Fibroblast of lung (primary cell): ENCODE measurements at regions not wholly inside any gene's neighbourhood (a gene's known extent, or its start where the extent isn't known, plus 50 kb on each side); places are given as distances from the start of the nearest gene placed in this dataset.
A peak's percentile ranks its signal among the peaks of the same experiment; 100 is the strongest.

Source experiments
- DNase-seq, 2 donors: peaks; one replicate each; pipeline versions ENCODE4 v3.0.0 to v3.0.0-alpha.2; 2010; ENCODE audit warnings: low read depth in 2 of 2
- H2AFZ ChIP-seq: 2 replicates; pipeline ENCODE4 v1.5.1; 2012; ENCODE audit warnings: low read length, control low read depth, inconsistent platforms
- H3K27ac ChIP-seq: 2 replicates; pipeline ENCODE4 v1.5.1; 2011; ENCODE audit warnings: low read length, control low read depth; ENCODE audit not compliant: insufficient read depth
- H3K27me3 ChIP-seq: 2 replicates; pipeline ENCODE4 v1.5.1; 2011; ENCODE audit warnings: mild to moderate bottlenecking, low read length; ENCODE audit not compliant: control insufficient read depth, insufficient read depth
- H3K36me3 ChIP-seq: 2 replicates; pipeline ENCODE4 v1.5.1; 2011; ENCODE audit warnings: low read length; ENCODE audit not compliant: control insufficient read depth, insufficient read depth
- H3K4me1 ChIP-seq: 2 replicates; pipeline ENCODE4 v1.5.1; 2011; ENCODE audit warnings: low read length; ENCODE audit not compliant: control insufficient read depth, insufficient read depth; ENCODE audit errors: extremely low read depth
- H3K4me2 ChIP-seq: 2 replicates; pipeline ENCODE4 v1.5.1; 2011; ENCODE audit warnings: low read length, control low read depth; ENCODE audit not compliant: insufficient read depth; ENCODE audit errors: extremely low read depth
- H3K4me3 ChIP-seq, 4 experiments: fragments of 200-600 bp in 1 of 4; sonication (generic) in 1 of 4; replicated peaks in 1 of 4; 2 replicates each; pipeline ENCODE4 v1.5.1; 2011 to 2016; ENCODE audit warnings: low read length in 4 of 4, low read depth in 3 of 4, mild to moderate bottlenecking in 3 of 4, control low read depth in 2 of 4, inconsistent platforms in 1 of 4, mixed read lengths in 1 of 4; ENCODE audit not compliant: insufficient read depth in 1 of 4; ENCODE audit errors: control extremely low read depth in 1 of 4
- H3K79me2 ChIP-seq: 2 replicates; pipeline ENCODE4 v1.5.1; 2012; ENCODE audit warnings: mild to moderate bottlenecking, low read length, inconsistent platforms; ENCODE audit not compliant: control insufficient read depth, insufficient read depth
- H3K9ac ChIP-seq: 2 replicates; pipeline ENCODE4 v1.5.1; 2011; ENCODE audit warnings: mild to moderate bottlenecking, low read length, control low read depth; ENCODE audit not compliant: insufficient read depth
- H3K9me3 ChIP-seq: 2 replicates; pipeline ENCODE4 v1.5.1; 2012; ENCODE audit warnings: low read depth, low read length; ENCODE audit not compliant: control insufficient read depth, insufficient read depth
- H4K20me1 ChIP-seq: 2 replicates; pipeline ENCODE4 v1.5.1; 2011; ENCODE audit warnings: low read length; ENCODE audit not compliant: control insufficient read depth, insufficient read depth; ENCODE audit errors: extremely low read depth
- EZH2 ChIP-seq: IDR thresholded peaks from 2 replicates; pipeline ENCODE4 v1.5.1; 2012; ENCODE audit warnings: low read length, control low read depth, mild to moderate bottlenecking; ENCODE audit errors: missing control alignments
- TF ChIP-seq, protein P1 (sequence below), 2 donors: IDR thresholded peaks in 1 of 2; conservative IDR thresholded peaks in 1 of 2; 1 replicate in 1 of 2; 2 replicates in 1 of 2; pipeline ENCODE4 v1.5.1; 2011 to 2012; ENCODE audit warnings: low read length in 2 of 2, control low read depth in 1 of 2, inconsistent platforms in 1 of 2, low read depth in 1 of 2, mild to moderate bottlenecking in 1 of 2

DNA sequence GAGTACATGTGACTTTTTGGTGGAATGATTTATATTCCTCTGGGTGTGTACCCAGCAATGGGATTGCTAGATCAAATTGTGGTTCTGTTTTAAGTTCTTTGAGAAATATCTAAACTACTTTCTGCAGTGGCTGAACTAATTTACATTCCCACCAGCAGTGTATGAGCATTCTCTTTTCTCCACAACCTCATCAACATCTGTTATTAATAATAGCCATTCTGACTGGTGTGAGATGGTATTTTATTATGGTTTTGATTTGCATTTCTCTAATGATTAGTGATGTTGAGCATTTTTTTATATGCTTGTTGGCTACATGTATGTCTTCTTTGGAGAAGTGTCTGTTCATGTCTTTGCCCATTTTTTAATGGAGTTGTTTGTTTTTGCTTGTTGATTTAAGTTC is 267.4 kb upstream of the NT5C1B start:
- Histone ChIP-seq H2AFZ (no peak overlapping the region), H3K4me1 (no peaks in the 10 kb centered on the region), H4K20me1 (no peaks in the 10 kb centered on the region), H3K27ac (no peak overlapping the region), H3K9me3 (no peaks in the 10 kb centered on the region), H3K36me3 (no peaks in the 10 kb centered on the region), H3K27me3 (no peaks in the 10 kb centered on the region), H3K4me3 (no peak overlapping the region), H3K4me2 (no peak overlapping the region), H3K79me2 (no peaks in the 10 kb centered on the region), H3K9ac (no peak overlapping the region)
- TF ChIP-seq, protein P1, sequence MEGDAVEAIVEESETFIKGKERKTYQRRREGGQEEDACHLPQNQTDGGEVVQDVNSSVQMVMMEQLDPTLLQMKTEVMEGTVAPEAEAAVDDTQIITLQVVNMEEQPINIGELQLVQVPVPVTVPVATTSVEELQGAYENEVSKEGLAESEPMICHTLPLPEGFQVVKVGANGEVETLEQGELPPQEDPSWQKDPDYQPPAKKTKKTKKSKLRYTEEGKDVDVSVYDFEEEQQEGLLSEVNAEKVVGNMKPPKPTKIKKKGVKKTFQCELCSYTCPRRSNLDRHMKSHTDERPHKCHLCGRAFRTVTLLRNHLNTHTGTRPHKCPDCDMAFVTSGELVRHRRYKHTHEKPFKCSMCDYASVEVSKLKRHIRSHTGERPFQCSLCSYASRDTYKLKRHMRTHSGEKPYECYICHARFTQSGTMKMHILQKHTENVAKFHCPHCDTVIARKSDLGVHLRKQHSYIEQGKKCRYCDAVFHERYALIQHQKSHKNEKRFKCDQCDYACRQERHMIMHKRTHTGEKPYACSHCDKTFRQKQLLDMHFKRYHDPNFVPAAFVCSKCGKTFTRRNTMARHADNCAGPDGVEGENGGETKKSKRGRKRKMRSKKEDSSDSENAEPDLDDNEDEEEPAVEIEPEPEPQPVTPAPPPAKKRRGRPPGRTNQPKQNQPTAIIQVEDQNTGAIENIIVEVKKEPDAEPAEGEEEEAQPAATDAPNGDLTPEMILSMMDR (conservative IDR thresholded peaks at IDR 0.05 in 1 of 2, IDR thresholded peaks at IDR 0.05 in 1 of 2; ENCODE audit: low read depth in 1 of 2, low read length in 2 of 2), result no peak
- TF ChIP-seq EZH2, result no peak
- peak in 1 of 2 donors; percentile 3 for DNase-seq

DNA sequence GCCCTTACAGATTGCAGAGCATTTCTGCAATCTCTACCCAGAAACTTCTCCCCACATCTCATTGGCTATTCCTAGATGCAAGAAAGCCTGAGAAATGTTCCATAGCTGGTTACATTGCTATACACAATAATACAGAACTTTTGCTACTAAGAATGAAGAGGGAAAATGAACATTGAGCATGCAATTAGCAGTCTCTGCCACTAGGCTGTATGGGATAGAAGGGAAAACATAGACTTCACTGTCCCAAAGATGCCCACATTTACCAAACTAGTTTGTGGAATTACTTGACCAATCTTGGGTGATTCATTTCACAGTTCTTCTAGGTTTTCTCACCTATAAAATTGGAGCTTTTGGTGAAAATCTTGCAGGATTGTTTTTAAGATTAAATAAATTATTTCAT is 265.7 kb upstream of the NT5C1B start:
- no peaks in the 10 kb centered on the region for H3K27me3 ChIP-seq
- H3K36me3 ChIP-seq, result no peaks in the 10 kb centered on the region
- no peaks in the 10 kb centered on the region for H3K79me2 ChIP-seq
- no peak overlapping the region for H3K9ac ChIP-seq
- H4K20me1 ChIP-seq, result no peaks in the 10 kb centered on the region
- no peak overlapping the region for H2AFZ ChIP-seq
- no peak overlapping the region for H3K4me2 ChIP-seq
- H3K27ac ChIP-seq, result no peak overlapping the region
- no peaks in the 10 kb centered on the region for H3K4me1 ChIP-seq
- TF ChIP-seq, protein P1 (conservative IDR thresholded peaks at IDR 0.05 in 1 of 2, IDR thresholded peaks at IDR 0.05 in 1 of 2; ENCODE audit: low read depth in 1 of 2, low read length in 2 of 2), result peak; percentile 38 to 59
- no peak for TF ChIP-seq EZH2
- DNase-seq, result peak in 1 of 2 donors; percentile 40
- H3K4me3 ChIP-seq, result no peak overlapping the region
- no peaks in the 10 kb centered on the region for H3K9me3 ChIP-seq

DNA sequence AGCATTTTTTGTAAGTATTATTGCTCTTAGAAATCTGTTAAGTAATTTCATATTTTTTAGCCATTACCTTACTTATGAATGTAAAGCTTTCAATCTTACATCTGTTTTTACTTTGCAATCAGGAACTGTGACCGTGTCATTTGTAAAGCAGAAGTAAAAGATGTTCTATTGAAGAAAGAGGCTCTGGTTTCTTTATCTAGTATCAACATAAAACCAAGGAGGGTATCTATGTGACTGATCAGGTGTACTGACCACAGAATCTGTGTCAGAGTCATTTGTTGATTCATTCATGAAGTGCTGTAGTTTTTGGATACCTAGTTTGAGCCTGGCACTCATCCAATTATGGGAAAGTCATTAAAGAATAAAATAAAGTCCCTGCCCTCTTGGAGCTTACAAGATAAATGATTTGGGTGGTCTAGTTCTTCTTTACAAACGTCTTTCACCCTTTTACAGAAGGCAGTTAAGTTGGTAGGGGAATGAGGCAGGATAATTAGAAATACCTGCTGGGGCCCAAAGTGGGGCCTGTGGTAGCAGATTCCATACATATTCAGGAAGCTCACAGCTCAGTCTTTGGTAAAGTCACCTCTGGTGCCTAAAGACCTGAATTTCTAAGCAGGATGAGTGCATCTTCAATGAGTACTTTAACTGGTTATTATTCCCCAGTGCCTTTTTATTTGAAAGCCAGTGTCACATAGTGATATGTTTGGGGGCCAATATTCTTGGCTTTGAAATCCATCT is 260.6 kb upstream of the NT5C1B start:
- Histone ChIP-seq H4K20me1 (no peaks in the 10 kb centered on the region), H3K79me2 (no peaks in the 10 kb centered on the region), H3K27ac (no peak overlapping the region), H3K9me3 (no peaks in the 10 kb centered on the region), H2AFZ (no peak overlapping the region), H3K36me3 (no peaks in the 10 kb centered on the region), H3K27me3 (no peaks in the 10 kb centered on the region), H3K4me3 (no peak overlapping the region), H3K4me1 (no peaks in the 10 kb centered on the region), H3K9ac (no peak overlapping the region), H3K4me2 (no peak overlapping the region)
- no peak for DNase-seq
- no peak for TF ChIP-seq EZH2
- TF ChIP-seq, protein P1 (conservative IDR thresholded peaks at IDR 0.05 in 1 of 2, IDR thresholded peaks at IDR 0.05 in 1 of 2; ENCODE audit: low read depth in 1 of 2, low read length in 2 of 2), result no peak
